Naive B cell (primary cell): ENCODE measurements at regions not wholly inside any gene's neighbourhood (a gene's known extent, or its start where the extent isn't known, plus 50 kb on each side); places are given as distances from the start of the nearest gene placed in this dataset.
"Not testable (repeated sequence)": the region's sequence is repeated elsewhere in the genome, so short reads cannot be mapped to it uniquely, and the experiment has no call there.

ENCODE experiments used
- ATAC-seq, 2 donors: fragments of 150-1000 bp; cut with Tn5 transposase; 2 replicates each; pipeline ENCODE4 v1.10.0; 2021; ENCODE audit warnings: low read depth in 2 of 2, mild to moderate bottlenecking in 2 of 2, moderate library complexity in 2 of 2
- DNase-seq: peaks from one replicate; pipeline ENCODE4 v3.0.0; 2022
- H3K27ac Mint-ChIP-seq, 6 donors: one replicate each; pipeline ENCODE4 v1.8.0; 2020 to 2022; ENCODE audit warnings: mild to moderate bottlenecking in 6 of 6, mixed read lengths in 6 of 6, moderate library complexity in 5 of 6, inconsistent platforms in 2 of 6
- H3K27me3 Mint-ChIP-seq, 3 donors: one replicate each; pipeline ENCODE4 v1.8.0; 2021 to 2022; ENCODE audit warnings: mixed read lengths in 3 of 3, mild to moderate bottlenecking in 1 of 3
- H3K36me3 Mint-ChIP-seq, 2 donors: one replicate each; pipeline ENCODE4 v1.8.0; 2020 to 2022; ENCODE audit warnings: mixed read lengths in 2 of 2, inconsistent platforms in 1 of 2, mild to moderate bottlenecking in 1 of 2
- H3K4me1 Mint-ChIP-seq, 3 donors: one replicate each; pipeline ENCODE4 v1.8.0; 2020 to 2022; ENCODE audit warnings: mixed read lengths in 3 of 3, inconsistent platforms in 1 of 3, mild to moderate bottlenecking in 1 of 3, moderate library complexity in 1 of 3
- H3K4me3 Mint-ChIP-seq, 8 donors: one replicate each; pipeline ENCODE4 v1.8.0; 2020 to 2022; ENCODE audit warnings: mild to moderate bottlenecking in 8 of 8, mixed read lengths in 8 of 8, moderate library complexity in 8 of 8, inconsistent platforms in 2 of 8
- H3K9me3 Mint-ChIP-seq, 7 donors: one replicate each; pipeline ENCODE4 v1.8.0; 2020 to 2022; ENCODE audit warnings: mixed read lengths in 7 of 7, mild to moderate bottlenecking in 5 of 7, inconsistent platforms in 2 of 7, moderate library complexity in 1 of 7

- Mint-ChIP-seq H3K4me1 (peaks cover 4 to 10% (median 6%) of the 10 kb centered on the region in 3 donors), H3K27me3 (no peaks in the 10 kb centered on the region), H3K36me3 (peaks cover 0 to 4% of the 10 kb centered on the region in 2 donors), H3K27ac (no peak overlapping the region), H3K4me3 (no peak overlapping the region), H3K9me3 (peaks cover 0 to 25% (median 8%) of the 10 kb centered on the region in 7 donors)
- ATAC-seq (no peak), DNase-seq (no peak)
Observed at GRCh38 chr21:28590676-28591075, 402.0 kb downstream of the LTN1 start.

GRCh38 chr21:28590026-28590425 lies 402.7 kb downstream of the LTN1 start:
- H3K9me3 Mint-ChIP-seq: peaks cover 0 to 25% (median 9%) of the 10 kb centered on the region in 7 donors
- H3K27me3 Mint-ChIP-seq: no peaks in the 10 kb centered on the region
- no peak for ATAC-seq
- no peak overlapping the region for H3K27ac Mint-ChIP-seq
- H3K4me1 Mint-ChIP-seq: peaks cover 4 to 10% (median 6%) of the 10 kb centered on the region in 3 donors
- peaks cover 0 to 4% of the 10 kb centered on the region in 2 donors for H3K36me3 Mint-ChIP-seq
- DNase-seq: no peak
- H3K4me3 Mint-ChIP-seq: no peak overlapping the region

DNA sequence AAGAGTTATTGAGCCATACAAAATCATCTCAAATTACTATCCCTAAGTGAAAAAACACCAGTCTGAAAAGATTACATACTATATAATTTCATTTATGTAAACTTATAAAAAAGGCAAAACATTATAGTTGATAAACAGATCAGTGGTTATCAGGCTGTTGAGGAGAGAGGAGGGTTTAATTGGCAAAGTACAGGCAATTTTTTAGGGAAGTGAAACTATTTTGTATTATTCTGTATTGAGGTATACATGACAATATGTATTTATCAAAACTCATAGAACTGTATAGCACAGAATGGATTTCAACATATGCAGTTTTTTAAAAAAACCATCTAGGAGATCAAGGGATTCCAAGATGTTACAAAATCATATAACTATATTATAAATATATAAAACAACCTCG lies 403.7 kb downstream of the LTN1 start:
- Mint-ChIP-seq H3K36me3 (peaks cover 0 to 4% of the 10 kb centered on the region in 2 donors), H3K27me3 (peaks cover 0 to 6% (median 0%) of the 10 kb centered on the region in 3 donors), H3K9me3 (peaks cover 0 to 25% (median 12%) of the 10 kb centered on the region in 7 donors), H3K4me1 (peaks cover 4 to 10% (median 6%) of the 10 kb centered on the region in 3 donors), H3K4me3 (no peak overlapping the region), H3K27ac (no peak overlapping the region)
- no peak for DNase-seq
- ATAC-seq: peak; percentile 43 to 62

GRCh38 chr21:28587748-28588147 lies 404.9 kb downstream of the LTN1 start:
- ATAC-seq: no peak
- no peak for DNase-seq
- Mint-ChIP-seq H3K36me3 (peaks cover 0 to 4% of the 10 kb centered on the region in 2 donors), H3K4me3 (no peak overlapping the region), H3K4me1 (peaks cover 4 to 10% (median 6%) of the 10 kb centered on the region in 3 donors), H3K27me3 (peaks cover 0 to 6% (median 0%) of the 10 kb centered on the region in 3 donors), H3K9me3 (peaks cover 0 to 25% (median 12%) of the 10 kb centered on the region in 7 donors), H3K27ac (no peak overlapping the region)

GRCh38 chr21:28581976-28582375 lies 410.7 kb downstream of the LTN1 start:
- Mint-ChIP-seq H3K36me3 (peaks cover 0 to 12% of the 10 kb centered on the region in 2 donors), H3K4me1 (no peaks in the 10 kb centered on the region), H3K27me3 (peaks cover 0 to 6% (median 0%) of the 10 kb centered on the region in 3 donors), H3K4me3 (no peak overlapping the region), H3K27ac (no peak overlapping the region), H3K9me3 (peaks cover 0 to 6% (median 5%) of the 10 kb centered on the region in 7 donors)
- DNase-seq: no peak
- ATAC-seq: no peak

- not testable (repeated sequence) for H3K27ac Mint-ChIP-seq, H3K9me3 Mint-ChIP-seq, H3K4me1 Mint-ChIP-seq, H3K27me3 Mint-ChIP-seq, H3K4me3 Mint-ChIP-seq, DNase-seq, ATAC-seq
- peaks cover 0 to 12% of the 10 kb centered on the region in 2 donors for H3K36me3 Mint-ChIP-seq
Observed at GRCh38 chr21:28581311-28581731, 411.4 kb downstream of the LTN1 start.

- peaks cover 0 to 6% (median 0%) of the 10 kb centered on the region in 3 donors for H3K27me3 Mint-ChIP-seq
- no peak overlapping the region for H3K27ac Mint-ChIP-seq
- peaks cover 0 to 16% of the 10 kb centered on the region in 2 donors for H3K36me3 Mint-ChIP-seq
- no peak overlapping the region for H3K4me3 Mint-ChIP-seq
- ATAC-seq (no peak), DNase-seq (no peak)
- peaks cover 1 to 12% (median 7%) of the 10 kb centered on the region in 7 donors for H3K9me3 Mint-ChIP-seq
- no peaks in the 10 kb centered on the region for H3K4me1 Mint-ChIP-seq
Observed at GRCh38 chr21:28580585-28580984, 412.1 kb downstream of the LTN1 start.

GRCh38 chr21:28579986-28580550 lies 412.6 kb downstream of the LTN1 start:
- no peaks in the 10 kb centered on the region for H3K4me1 Mint-ChIP-seq
- H3K9me3 Mint-ChIP-seq: peaks cover 3 to 15% (median 9%) of the 10 kb centered on the region in 7 donors
- ATAC-seq: no peak
- peaks cover 0 to 20% of the 10 kb centered on the region in 2 donors for H3K36me3 Mint-ChIP-seq
- no peak overlapping the region for H3K27ac Mint-ChIP-seq
- H3K27me3 Mint-ChIP-seq: peaks cover 0 to 6% (median 0%) of the 10 kb centered on the region in 3 donors
- H3K4me3 Mint-ChIP-seq: no peak overlapping the region
- no peak for DNase-seq

- H3K4me3 Mint-ChIP-seq: no peak overlapping the region
- H3K27ac Mint-ChIP-seq: no peak overlapping the region
- H3K36me3 Mint-ChIP-seq: no peaks in the 10 kb centered on the region
- ATAC-seq (no peak), DNase-seq (no peak)
- H3K4me1 Mint-ChIP-seq: no peaks in the 10 kb centered on the region
- H3K9me3 Mint-ChIP-seq: peaks cover 0 to 12% (median 8%) of the 10 kb centered on the region in 7 donors
- no peaks in the 10 kb centered on the region for H3K27me3 Mint-ChIP-seq
Observed at GRCh38 chr21:28568692-28569091, 424.0 kb downstream of the LTN1 start.

GRCh38 chr21:28563933-28564332 lies 428.7 kb downstream of the LTN1 start:
- H3K27ac Mint-ChIP-seq, ATAC-seq, H3K27me3 Mint-ChIP-seq, H3K36me3 Mint-ChIP-seq, H3K4me3 Mint-ChIP-seq, DNase-seq: not testable (repeated sequence)
- peaks cover 4 to 12% (median 6%) of the 10 kb centered on the region in 3 donors for H3K4me1 Mint-ChIP-seq
- peaks cover 0 to 32% (median 20%) of the 10 kb centered on the region in 7 donors for H3K9me3 Mint-ChIP-seq

GRCh38 chr21:28561772-28562171 lies 430.9 kb downstream of the LTN1 start:
- H3K4me3 Mint-ChIP-seq: no peak overlapping the region
- H3K36me3 Mint-ChIP-seq: no peaks in the 10 kb centered on the region
- H3K4me1 Mint-ChIP-seq: peaks cover 4 to 12% (median 6%) of the 10 kb centered on the region in 3 donors
- H3K27me3 Mint-ChIP-seq: no peaks in the 10 kb centered on the region
- no peak for ATAC-seq
- peaks cover 0 to 38% (median 20%) of the 10 kb centered on the region in 7 donors for H3K9me3 Mint-ChIP-seq
- H3K27ac Mint-ChIP-seq: peak overlapping the region in 2 of 6 donors; percentile 53 to 57
- no peak for DNase-seq

GRCh38 chr21:28554660-28555475 lies 437.8 kb downstream of the LTN1 start:
- H3K9me3 Mint-ChIP-seq: peaks cover 0 to 15% (median 7%) of the 10 kb centered on the region in 7 donors
- ATAC-seq: no peak
- H3K27me3 Mint-ChIP-seq: no peaks in the 10 kb centered on the region
- no peak overlapping the region for H3K27ac Mint-ChIP-seq
- H3K4me1 Mint-ChIP-seq: no peaks in the 10 kb centered on the region
- H3K4me3 Mint-ChIP-seq: no peak overlapping the region
- no peaks in the 10 kb centered on the region for H3K36me3 Mint-ChIP-seq
- DNase-seq: no peak

- Mint-ChIP-seq H3K4me1 (no peaks in the 10 kb centered on the region), H3K27me3 (peaks cover 0 to 5% (median 0%) of the 10 kb centered on the region in 3 donors), H3K27ac (no peak overlapping the region), H3K4me3 (no peak overlapping the region), H3K9me3 (peaks cover 0 to 5% (median 0%) of the 10 kb centered on the region in 7 donors), H3K36me3 (no peaks in the 10 kb centered on the region)
- DNase-seq (no peak), ATAC-seq (no peak)
Observed at GRCh38 chr21:28550057-28550825, 442.4 kb downstream of the LTN1 start.
